HEK293 (cell line): ENCODE measurements at regions not wholly inside any gene's neighbourhood (a gene's known extent, or its start where the extent isn't known, plus 50 kb on each side); places are given as distances from the start of the nearest gene placed in this dataset.
A peak's percentile ranks its signal among the peaks of the same experiment; 100 is the strongest.

ENCODE experiments used
- GLIS2 ChIP-seq: fragments of 450-650 bp; formaldehyde crosslinking; IDR thresholded peaks from 2 replicates; pipeline ENCODE4 v1.5.1; 2016; ENCODE audit warnings: missing biosample characterization, missing genetic modification characterization
- KLF10 ChIP-seq: fragments of 450-650 bp; IDR thresholded peaks from 2 replicates; pipeline ENCODE4 v1.5.1; 2018; ENCODE audit warnings: missing biosample characterization, mild to moderate bottlenecking, missing genetic modification characterization
- KLF7 ChIP-seq: fragments of 450-650 bp; formaldehyde crosslinking; IDR thresholded peaks from 2 replicates; pipeline ENCODE4 v1.5.1; 2016; ENCODE audit warnings: missing biosample characterization, missing genetic modification characterization, borderline replicate concordance
- KLF8 ChIP-seq: fragments of 450-650 bp; formaldehyde crosslinking; IDR thresholded peaks from 2 replicates; pipeline ENCODE4 v1.5.1; 2016; ENCODE audit warnings: missing biosample characterization, missing genetic modification characterization
- TCF7L2 ChIP-seq: IDR thresholded peaks from 2 replicates; pipeline ENCODE4 v1.6.1; 2011; ENCODE audit warnings: low read depth, mild to moderate bottlenecking, inconsistent platforms, low read length, moderate library complexity, borderline replicate concordance
- TSHZ1 ChIP-seq: fragments of 450-650 bp; formaldehyde crosslinking; IDR thresholded peaks from 2 replicates; pipeline ENCODE4 v1.5.1; 2016; ENCODE audit warnings: missing biosample characterization, missing genetic modification characterization, borderline replicate concordance
- ZBTB26 ChIP-seq: fragments of 450-650 bp; formaldehyde crosslinking; optimal IDR thresholded peaks from 2 replicates; pipeline ENCODE3; 2016; ENCODE audit warnings: missing biosample characterization, mild to moderate bottlenecking, missing genetic modification characterization
- ZNF121 ChIP-seq: fragments of 450-650 bp; formaldehyde crosslinking; IDR thresholded peaks from 2 replicates; pipeline ENCODE4 v1.5.1; 2016; ENCODE audit warnings: missing biosample characterization, missing genetic modification characterization
- ZNF140 ChIP-seq: fragments of 450-650 bp; formaldehyde crosslinking; IDR thresholded peaks from 2 replicates; pipeline ENCODE4 v1.5.1; 2016; ENCODE audit warnings: missing biosample characterization, missing genetic modification characterization
- ZNF2 ChIP-seq: fragments of 450-650 bp; formaldehyde crosslinking; IDR thresholded peaks from 2 replicates; pipeline ENCODE4 v1.5.1; 2016; ENCODE audit warnings: missing biosample characterization, missing genetic modification characterization
- ZNF214 ChIP-seq: fragments of 450-650 bp; formaldehyde crosslinking; IDR thresholded peaks from 2 replicates; pipeline ENCODE4 v1.5.1; 2017; ENCODE audit warnings: missing biosample characterization, mild to moderate bottlenecking, missing genetic modification characterization, borderline replicate concordance
- ZNF280C ChIP-seq: fragments of 450-650 bp; formaldehyde crosslinking; IDR thresholded peaks from 2 replicates; pipeline ENCODE4 v1.5.1; 2016; ENCODE audit warnings: missing biosample characterization, missing genetic modification characterization
- ZNF324 ChIP-seq: fragments of 450-650 bp; formaldehyde crosslinking; IDR thresholded peaks from 2 replicates; pipeline ENCODE4 v1.5.1; 2016; ENCODE audit warnings: missing biosample characterization, missing genetic modification characterization
- ZNF426 ChIP-seq: fragments of 450-650 bp; formaldehyde crosslinking; IDR thresholded peaks from 2 replicates; pipeline ENCODE4 v1.5.1; 2017; ENCODE audit warnings: missing biosample characterization, missing genetic modification characterization, mild to moderate bottlenecking, inconsistent platforms, moderate library complexity
- ZNF544 ChIP-seq: fragments of 450-650 bp; formaldehyde crosslinking; IDR thresholded peaks from 2 replicates; pipeline ENCODE4 v1.5.0; 2017; ENCODE audit warnings: missing biosample characterization, missing genetic modification characterization
- ZNF596 ChIP-seq: fragments of 450-650 bp; IDR thresholded peaks from 2 replicates; pipeline ENCODE4 v1.5.0; 2018; ENCODE audit warnings: missing biosample characterization, mild to moderate bottlenecking, missing genetic modification characterization, moderate library complexity
- ZNF791 ChIP-seq: fragments of 450-650 bp; formaldehyde crosslinking; IDR thresholded peaks from 2 replicates; pipeline ENCODE4 v1.5.1; 2016; ENCODE audit warnings: missing biosample characterization, missing genetic modification characterization
- ZNF830 ChIP-seq: fragments of 450-650 bp; IDR thresholded peaks from 2 replicates; pipeline ENCODE4 v1.5.0; 2018; ENCODE audit warnings: missing biosample characterization, missing genetic modification characterization, low read depth, mild to moderate bottlenecking, moderate library complexity
- ZSCAN5A ChIP-seq: fragments of 450-650 bp; formaldehyde crosslinking; IDR thresholded peaks from 2 replicates; pipeline ENCODE4 v1.5.1; 2016; ENCODE audit warnings: missing biosample characterization, missing genetic modification characterization
- TF ChIP-seq, protein P1 (sequence below): fragments of 450-650 bp; formaldehyde crosslinking; conservative IDR thresholded peaks from 2 replicates; pipeline ENCODE4 v1.5.1; 2016; ENCODE audit warnings: low read depth, missing biosample characterization, missing genetic modification characterization
- TF ChIP-seq, protein P2 (sequence below): fragments of 450-650 bp; formaldehyde crosslinking; IDR thresholded peaks from 2 replicates; pipeline ENCODE4 v1.5.1; 2016; ENCODE audit warnings: missing biosample characterization, missing genetic modification characterization
- TF ChIP-seq, protein P3 (sequence below): fragments of 450-650 bp; formaldehyde crosslinking; IDR thresholded peaks from 2 replicates; pipeline ENCODE4 v1.5.1; 2017; ENCODE audit warnings: missing biosample characterization, missing genetic modification characterization

DNA sequence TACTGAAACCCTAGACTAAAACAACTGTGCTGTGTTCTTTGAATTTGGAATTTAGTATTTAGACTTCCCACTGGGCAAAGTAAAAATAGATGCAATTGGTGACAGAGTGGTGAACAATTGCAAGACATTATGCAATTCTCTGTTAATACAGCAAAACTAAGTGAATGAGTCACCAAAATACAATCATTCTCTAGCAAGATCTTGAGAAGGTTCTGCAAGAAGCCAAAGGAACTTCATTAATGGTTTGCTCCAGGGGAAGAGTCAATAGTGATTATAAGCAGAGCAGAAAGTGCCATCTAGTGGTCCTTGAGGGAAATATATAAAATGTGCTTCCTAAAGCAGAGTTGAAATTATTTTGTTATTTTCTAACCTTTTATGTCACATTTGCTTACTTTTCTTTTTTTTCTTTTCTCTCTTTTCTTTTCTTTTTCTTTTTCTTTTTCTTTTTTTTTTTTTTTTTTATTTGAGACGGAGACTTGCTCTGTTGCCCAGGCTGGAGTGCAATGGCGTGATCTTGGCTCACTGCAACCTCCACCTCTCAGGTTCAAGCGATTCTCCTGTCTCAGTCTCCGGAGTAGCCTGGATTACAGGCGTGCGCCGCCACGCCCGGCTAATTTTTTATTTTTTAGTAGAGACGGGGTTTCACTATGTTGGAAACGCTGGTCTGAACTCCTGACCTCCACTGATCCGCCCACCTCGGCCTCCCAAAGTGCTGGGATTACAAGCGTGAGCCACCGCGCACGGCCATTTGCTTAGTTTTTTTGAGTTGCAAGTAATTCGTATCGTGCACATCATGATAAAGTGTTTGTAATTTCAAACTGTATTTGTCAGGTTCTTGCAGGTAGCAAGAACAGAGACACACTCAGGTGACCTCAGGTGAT, 99.2 kb downstream of the CTH start (continued):
- TF ChIP-seq ZNF426 (no peak), KLF7 (tag by site-specific recombination) (no peak), ZNF544 (tag by site-specific recombination) (no peak), ZNF830 (tag by site-specific recombination) (no peak), ZNF2 (tag by site-specific recombination) (peak; percentile 85), TSHZ1 (no peak; the same call in 1 of the 2 replicates), ZNF121 (tag by site-specific recombination) (no peak), TCF7L2 (0 out of 2 replicates have a peak, but pooled peaks have one; percentile 38), ZNF596 (tag by site-specific recombination) (no peak), GLIS2 (no peak), ZSCAN5A (tag by site-specific recombination) (no peak), ZNF214 (no peak), ZNF140 (no peak), ZNF791 (tag by site-specific recombination) (no peak), ZBTB26 (tag by site-specific recombination) (no peak), KLF8 (peak; percentile 68), KLF10 (tag by site-specific recombination) (peak; percentile 58; the same call in 1 of the 2 replicates), ZNF280C (tag by site-specific recombination) (no peak), ZNF324 (tag by site-specific recombination) (0 out of 2 replicates have a peak, but pooled peaks have one; percentile 56)
- TF ChIP-seq, protein P1, sequence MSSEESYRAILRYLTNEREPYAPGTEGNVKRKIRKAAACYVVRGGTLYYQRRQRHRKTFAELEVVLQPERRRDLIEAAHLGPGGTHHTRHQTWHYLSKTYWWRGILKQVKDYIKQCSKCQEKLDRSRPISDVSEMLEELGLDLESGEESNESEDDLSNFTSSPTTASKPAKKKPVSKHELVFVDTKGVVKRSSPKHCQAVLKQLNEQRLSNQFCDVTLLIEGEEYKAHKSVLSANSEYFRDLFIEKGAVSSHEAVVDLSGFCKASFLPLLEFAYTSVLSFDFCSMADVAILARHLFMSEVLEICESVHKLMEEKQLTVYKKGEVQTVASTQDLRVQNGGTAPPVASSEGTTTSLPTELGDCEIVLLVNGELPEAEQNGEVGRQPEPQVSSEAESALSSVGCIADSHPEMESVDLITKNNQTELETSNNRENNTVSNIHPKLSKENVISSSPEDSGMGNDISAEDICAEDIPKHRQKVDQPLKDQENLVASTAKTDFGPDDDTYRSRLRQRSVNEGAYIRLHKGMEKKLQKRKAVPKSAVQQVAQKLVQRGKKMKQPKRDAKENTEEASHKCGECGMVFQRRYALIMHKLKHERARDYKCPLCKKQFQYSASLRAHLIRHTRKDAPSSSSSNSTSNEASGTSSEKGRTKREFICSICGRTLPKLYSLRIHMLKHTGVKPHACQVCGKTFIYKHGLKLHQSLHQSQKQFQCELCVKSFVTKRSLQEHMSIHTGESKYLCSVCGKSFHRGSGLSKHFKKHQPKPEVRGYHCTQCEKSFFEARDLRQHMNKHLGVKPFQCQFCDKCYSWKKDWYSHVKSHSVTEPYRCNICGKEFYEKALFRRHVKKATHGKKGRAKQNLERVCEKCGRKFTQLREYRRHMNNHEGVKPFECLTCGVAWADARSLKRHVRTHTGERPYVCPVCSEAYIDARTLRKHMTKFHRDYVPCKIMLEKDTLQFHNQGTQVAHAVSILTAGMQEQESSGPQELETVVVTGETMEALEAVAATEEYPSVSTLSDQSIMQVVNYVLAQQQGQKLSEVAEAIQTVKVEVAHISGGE (tag by site-specific recombination): no peak
- TF ChIP-seq, protein P2, sequence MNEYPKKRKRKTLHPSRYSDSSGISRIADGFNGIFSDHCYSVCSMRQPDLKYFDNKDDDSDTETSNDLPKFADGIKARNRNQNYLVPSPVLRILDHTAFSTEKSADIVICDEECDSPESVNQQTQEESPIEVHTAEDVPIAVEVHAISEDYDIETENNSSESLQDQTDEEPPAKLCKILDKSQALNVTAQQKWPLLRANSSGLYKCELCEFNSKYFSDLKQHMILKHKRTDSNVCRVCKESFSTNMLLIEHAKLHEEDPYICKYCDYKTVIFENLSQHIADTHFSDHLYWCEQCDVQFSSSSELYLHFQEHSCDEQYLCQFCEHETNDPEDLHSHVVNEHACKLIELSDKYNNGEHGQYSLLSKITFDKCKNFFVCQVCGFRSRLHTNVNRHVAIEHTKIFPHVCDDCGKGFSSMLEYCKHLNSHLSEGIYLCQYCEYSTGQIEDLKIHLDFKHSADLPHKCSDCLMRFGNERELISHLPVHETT (tag by site-specific recombination): 0 out of 2 replicates have a peak, but pooled peaks have one; percentile 19
- TF ChIP-seq, protein P3, sequence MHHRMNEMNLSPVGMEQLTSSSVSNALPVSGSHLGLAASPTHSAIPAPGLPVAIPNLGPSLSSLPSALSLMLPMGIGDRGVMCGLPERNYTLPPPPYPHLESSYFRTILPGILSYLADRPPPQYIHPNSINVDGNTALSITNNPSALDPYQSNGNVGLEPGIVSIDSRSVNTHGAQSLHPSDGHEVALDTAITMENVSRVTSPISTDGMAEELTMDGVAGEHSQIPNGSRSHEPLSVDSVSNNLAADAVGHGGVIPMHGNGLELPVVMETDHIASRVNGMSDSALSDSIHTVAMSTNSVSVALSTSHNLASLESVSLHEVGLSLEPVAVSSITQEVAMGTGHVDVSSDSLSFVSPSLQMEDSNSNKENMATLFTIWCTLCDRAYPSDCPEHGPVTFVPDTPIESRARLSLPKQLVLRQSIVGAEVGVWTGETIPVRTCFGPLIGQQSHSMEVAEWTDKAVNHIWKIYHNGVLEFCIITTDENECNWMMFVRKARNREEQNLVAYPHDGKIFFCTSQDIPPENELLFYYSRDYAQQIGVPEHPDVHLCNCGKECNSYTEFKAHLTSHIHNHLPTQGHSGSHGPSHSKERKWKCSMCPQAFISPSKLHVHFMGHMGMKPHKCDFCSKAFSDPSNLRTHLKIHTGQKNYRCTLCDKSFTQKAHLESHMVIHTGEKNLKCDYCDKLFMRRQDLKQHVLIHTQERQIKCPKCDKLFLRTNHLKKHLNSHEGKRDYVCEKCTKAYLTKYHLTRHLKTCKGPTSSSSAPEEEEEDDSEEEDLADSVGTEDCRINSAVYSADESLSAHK (tag by site-specific recombination): no peak
